ENCODE measurements at regions not wholly inside any gene's neighbourhood (a gene's known extent, or its start where the extent isn't known, plus 50 kb on each side); places are given as distances from the start of the nearest gene placed in this dataset.

DNA sequence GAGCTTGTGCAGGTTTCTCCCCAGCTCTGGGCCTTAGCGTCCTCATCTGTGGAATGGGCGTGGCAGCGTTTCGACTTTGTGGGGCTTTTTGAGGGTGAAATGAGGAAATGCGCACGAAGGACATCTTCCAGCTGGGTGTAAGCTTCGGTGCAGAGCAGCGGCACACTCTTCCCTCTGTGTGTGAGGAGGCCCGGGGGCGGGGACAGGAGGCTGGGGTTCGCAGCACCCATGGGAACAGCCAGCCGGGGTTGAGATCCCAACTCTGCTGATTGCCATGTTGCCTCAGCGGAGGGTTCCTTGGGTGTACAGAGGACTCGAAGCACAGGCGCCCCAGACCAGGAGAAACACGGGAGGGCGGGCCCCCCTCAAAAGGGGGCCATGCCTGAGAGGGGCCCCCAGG, 265.6 kb downstream of the NSG2 start:
- no peak for DNase-seq (ENCODE audit: low spot score)

DNA sequence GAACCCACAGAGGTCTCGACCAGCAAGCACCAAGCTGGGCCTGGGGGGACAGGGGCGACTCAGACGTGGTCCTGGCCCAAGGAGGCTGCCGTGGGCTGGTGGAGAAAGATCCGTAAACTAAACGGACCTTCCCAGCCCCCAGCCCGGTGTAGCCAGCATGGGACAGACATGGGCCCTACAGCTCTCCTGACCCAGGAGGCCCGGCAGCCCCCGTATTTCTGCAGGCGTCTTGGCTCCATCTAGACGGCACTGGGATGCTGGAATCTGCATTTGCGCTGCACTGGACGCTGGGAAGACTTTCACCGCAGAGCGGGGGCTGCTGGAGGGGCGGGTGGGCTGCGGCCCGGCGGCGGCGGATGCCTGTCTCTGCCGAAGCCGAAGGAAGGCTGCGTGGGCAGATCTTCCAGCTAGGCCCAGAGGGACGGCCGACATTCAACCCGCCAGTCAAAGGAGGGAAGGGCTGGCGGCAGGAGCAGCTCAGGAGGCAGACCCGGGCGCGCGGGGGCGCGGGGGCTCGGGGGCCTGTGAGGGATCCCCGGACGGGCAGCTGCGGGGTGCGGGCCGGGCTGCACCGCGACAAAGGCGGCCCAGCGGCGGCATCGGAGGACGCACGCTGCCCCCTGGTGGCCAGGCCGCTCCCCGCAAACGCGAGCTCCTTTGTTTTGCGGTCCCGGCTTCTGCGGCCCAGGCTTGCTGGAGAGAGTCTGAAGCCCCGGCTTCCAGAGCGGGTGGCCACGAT, 266.2 kb downstream of the NSG2 start:
- peak; percentile 94 for DNase-seq (ENCODE audit: low spot score)

DNA sequence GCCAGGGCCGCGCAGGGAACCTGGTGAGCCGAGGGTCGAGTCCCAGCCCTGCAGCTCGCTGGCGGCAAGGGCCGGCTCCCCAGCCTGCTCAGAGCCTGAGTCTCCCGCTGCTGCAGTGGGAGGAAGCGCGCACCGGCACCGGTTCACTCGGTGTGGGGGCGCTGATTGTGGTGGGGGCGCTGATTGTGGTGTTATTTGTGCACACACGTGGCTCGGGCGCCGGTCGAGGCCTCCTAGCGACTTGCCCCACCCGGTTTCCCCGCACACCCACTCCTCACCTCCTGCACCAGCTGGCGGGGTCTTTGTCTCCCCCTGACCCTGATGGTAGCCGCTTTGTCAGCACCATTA, 266.7 kb downstream of the NSG2 start:
- DNase-seq (ENCODE audit: low spot score), result no peak

DNA sequence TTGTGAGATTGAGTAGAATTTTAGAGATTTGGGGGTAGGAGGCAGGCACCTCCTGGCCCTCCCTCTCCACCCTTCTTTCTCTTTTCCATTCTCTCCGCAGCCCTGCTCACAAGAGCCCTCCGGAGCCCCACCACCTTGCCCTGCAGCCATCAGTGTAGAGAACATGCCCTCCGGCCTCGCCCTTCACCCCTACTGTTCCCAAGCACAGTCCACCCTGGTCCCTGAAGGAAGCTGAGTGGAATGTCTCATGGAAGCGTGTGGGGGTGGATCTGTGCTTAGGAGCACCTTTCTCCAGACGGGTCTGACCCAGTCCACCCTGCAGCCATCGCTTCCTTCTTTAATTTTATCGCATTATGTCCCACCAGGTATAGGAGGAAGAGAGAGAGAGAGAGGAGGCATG, 267.1 kb downstream of the NSG2 start:
- DNase-seq (ENCODE audit: low spot score), result no peak

DNA sequence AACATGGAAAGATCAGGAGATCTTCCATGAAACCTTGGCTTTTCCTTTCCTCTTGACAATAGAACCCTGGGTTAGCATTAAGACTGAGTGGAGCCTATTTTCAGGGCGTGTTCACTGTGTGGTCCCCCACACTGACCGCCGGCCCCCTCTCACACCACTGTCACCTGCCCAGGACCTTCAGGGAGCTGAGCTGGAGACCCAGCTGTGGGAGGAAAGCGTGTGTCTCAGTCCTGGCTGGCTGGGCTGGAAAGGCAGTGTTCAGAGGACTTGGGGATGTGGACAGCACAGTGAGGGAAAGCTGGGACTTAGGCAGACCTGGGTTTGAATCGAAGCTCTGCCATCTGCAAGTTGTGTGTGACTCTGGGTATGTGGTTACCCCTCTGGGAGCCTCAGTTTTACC, 268.1 kb downstream of the NSG2 start:
- no peak for DNase-seq (ENCODE audit: low spot score)

DNA sequence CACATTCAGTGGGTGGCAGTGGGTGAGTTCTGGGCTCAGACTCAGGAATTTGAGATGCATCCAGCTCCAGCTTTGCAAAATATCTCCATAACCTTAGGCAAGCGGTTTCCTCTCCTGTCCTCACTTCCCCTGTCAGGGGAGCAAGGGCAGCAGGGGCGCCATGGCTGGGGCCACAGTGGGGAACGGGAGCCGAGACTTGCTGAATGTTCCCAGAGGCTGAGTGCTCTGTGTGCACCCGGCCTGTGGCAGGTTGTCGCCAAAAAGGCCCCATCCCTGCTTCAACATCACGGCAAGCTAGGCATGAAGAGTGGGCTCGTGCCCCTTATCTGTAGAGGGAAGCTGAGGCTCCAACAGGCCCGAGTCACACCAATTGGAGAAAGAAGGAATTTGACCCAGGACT, 268.8 kb downstream of the NSG2 start:
- DNase-seq (ENCODE audit: low spot score), result no peak

DNA sequence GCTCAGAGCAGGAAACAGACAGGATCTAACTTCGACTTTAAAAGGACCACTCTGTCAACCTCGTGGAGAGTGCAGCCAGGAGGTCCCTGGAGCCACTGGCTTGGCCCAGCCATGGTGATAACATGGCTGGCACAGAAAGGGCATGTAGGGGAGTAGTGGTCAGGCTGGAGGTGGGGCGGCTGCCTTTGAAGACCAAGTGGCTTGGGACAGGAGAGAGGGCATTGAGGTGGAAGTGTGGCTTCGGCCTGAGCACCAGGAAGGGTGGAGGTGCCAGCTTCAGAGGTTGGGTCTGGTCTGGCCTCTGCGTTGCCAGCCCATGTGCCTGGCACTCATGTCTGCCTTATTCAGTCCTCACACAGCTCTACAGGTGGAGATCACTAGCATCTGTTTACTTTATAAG, 270.0 kb downstream of the NSG2 start:
- no peak for DNase-seq (ENCODE audit: low spot score)

DNA sequence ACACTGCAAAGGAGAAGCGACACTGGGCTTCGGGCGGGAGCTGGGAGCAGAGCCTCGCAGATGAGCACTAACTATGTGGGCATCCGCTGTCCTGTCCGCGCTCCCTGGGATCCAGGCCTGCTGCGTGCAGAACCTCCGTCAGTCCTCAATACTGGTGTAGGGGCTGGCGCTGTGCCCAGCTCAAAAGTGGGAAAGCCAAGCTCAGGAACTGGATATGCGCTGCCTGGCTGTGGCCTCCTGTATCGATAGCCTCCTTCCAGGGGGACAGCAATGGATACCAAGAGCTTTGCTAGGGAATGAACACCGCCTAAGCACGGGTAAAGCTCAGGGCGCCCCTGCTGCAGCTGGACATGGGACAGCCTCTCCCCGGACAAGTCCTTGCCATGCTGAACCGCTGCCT, 270.4 kb downstream of the NSG2 start:
- no peak for DNase-seq (ENCODE audit: low spot score)

DNA sequence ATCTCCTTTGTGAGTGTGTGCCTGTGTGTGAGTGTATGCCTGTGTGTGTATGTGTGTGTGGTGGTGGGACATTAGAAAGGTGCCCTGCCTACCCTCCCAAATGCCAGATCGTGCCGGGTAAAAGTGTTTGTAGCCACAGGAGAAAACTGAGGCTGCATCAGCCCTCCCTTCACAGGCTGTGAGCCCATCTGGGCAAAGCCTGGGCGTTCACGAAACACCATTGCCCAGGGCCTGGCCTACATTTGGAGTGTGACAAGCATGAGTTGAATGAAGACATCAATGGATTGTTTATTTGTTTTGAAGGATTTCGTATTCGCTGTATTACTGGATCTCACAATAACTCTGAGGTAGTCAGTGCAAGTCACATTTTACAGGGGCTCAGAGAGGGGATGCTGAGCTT, 270.8 kb downstream of the NSG2 start:
- DNase-seq (ENCODE audit: low spot score), result no peak

DNA sequence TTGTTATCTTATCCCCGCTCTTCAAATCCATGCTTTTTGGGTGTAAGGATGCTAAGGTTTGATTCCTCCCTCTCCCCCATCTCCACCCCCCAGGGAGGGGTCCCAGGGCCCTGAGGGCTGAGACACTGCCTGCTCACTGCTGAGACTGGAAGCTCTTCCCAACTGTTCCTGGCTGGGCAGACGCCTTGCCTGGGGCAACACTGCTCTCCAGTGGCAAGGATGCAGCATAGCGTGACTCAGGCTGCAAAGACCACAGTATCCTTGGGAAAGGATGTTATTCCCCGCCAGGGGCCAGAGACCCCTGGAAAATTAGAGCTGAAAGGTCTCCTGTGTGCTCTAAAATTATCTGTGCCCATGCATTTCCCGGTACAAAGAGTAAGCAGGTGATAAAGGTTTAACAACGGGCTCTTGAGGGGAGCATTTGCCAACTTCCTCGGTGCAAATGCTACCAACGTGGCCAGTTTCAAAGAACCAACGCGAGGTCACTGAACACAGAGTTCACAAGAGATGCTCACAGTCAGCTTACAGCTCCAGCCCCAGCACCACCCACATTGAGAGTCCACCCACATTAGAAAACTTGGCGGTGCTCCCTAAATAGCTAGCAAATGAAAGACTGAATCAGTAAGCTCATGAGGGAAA, 271.9 kb downstream of the NSG2 start:
- peak; percentile 84 for DNase-seq (ENCODE audit: low spot score)

DNA sequence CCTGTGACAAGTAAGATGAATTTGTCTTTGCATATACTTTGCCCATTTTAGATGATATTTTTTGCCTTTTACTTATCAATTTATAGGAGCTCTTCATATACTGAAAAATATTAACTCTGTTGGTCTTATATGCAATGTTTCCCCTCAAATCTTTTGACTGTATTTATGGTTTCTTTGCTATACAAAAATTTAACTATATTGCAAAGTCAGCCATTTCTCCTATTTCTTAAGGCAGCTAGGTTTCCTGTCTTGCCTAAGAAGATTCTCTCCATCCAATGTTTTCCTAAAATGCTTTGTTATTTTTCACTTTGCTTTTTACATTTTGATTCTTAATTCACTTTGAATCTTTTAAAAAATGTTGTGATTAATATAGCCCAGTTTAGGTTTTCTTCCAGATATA, 273.1 kb downstream of the NSG2 start:
- no peak for DNase-seq (ENCODE audit: low spot score)

DNA sequence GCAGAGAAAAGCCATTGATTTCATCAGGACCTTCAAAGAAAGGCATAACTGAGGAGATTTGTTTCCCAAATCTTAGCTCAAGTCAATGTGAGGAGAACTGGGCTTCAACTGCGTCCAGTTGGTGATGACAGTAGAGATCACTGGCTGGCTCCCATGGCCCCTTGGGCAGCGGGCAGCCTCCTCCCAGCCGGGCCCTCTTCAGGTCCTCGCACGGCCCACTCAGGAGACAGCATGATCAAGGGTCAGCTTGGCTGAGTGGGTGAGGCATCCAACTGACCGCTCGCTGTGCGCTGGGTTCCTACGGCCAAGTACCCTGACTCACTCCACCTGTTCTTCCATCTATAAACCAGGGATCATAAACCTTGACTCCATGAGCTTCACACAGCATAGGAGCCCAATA, 274.0 kb downstream of the NSG2 start:
- no peak for DNase-seq (ENCODE audit: low spot score)

DNA sequence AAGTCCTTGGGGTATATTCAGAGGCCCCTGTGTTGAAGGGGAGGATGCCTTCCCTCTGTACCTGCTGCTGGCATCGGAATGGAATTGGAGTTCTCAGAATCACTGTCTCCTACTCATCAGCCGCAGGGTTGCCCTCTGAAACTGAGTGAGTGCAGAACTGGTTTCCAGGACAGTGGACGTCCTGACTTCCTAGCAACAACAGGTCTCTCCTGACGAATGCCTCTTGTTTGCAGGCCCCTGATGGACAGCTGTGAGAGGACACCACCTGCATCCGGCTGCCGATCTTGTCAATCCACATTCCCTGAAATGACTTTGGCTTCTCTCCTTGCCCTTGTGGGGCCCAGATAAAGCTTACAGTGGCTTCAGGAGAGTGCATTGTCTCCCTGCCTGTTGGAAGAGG, 274.5 kb downstream of the NSG2 start:
- DNase-seq (ENCODE audit: low spot score), result no peak

DNA sequence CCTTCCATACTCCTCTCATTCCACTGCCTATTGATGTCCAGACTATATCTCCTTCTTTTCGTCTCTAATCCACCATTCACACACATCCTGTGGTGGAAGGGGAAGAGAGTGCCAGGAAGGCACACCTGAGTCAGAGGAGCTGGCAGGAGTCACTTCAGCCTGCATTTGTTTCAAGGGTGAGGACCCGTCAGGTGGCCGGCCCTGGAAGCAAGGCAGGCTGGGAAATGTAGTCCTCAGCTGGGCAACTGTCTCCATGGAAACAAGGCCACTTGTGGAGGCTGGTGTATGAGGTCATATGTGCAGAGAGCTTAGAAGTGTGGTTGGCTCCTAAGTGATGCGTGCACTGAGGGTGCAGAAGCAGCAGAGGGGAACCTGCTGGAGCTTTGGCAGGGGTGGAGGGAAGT, 278.4 kb downstream of the NSG2 start:
- peak; percentile 55 for DNase-seq (ENCODE audit: low spot score)

DNA sequence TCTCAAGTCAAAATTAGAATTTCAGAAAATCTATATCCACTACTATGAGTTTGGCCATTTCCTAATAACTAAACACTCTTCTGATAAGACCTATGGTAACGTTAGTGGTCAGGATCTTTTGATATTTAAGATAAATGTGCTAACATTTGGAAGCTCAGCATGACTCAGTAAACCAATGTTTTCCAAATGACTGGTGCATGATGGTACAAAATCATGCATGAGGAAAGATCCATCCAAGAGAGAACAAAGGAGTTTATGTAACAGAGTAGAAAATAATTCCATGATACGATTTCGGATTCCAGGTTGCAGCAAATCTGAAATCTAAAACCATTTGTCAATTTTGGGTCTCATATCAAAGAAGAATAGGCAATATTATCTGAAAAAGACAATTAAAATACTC, 279.2 kb downstream of the NSG2 start:
- DNase-seq (ENCODE audit: low spot score), result no peak

DNA sequence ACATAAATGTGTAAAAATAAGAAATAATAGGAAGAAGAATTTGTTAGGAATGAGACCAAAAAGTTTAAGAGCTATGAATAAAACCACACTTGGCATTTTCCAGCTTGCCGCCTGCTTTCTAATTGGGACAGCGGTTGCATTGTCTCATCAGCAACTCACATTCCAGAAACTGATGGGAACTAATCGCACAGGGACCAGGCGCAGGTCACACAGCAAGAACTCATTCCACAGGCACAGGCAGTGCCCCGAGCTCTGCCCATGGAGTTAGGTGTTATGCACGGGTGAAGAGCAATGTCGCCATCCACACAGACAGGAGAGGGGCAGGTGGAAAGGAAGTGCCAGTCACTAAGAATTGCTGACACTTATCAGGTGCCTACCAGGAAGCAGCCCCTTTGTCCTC, 279.9 kb downstream of the NSG2 start:
- DNase-seq (ENCODE audit: low spot score), result no peak

DNA sequence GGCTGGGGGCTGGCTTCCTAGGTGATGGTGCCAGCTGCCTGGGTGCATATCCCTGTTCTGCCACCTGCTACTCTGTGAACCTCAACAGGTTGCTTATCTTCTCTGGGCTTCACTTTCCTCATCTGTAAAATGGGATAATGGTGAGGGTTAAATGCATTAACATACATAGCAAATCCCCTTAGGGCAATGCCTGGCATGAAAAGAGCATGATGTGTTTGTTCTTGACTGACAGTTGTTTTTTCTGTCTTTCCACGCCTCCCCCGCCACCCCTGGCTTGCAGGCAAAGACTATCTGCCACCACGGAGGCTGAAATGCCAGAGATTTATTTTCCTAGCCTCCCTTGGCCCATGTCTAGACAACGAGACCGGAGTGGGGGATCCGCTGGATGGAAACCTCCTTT, 280.5 kb downstream of the NSG2 start:
- DNase-seq (ENCODE audit: low spot score), result no peak

DNA sequence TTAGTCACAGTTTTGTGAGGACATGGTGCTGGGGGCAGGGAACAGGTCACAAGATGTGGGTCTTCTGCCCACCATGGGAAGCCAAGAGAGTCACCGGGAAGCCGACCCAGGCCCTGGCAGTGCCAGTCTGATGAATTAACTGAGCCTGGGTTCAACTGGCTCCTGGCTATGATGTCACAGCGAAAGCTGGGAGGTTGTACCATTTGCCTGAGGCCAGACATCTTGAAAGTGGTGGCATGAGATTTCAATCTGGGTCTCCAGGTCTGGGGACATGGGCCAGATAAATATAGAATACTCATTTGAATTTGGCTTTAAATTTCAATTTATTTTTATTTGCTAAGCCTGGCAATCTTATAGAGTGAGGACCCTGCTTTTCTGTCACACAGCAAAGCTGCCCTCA, 280.9 kb downstream of the NSG2 start:
- DNase-seq (ENCODE audit: low spot score), result no peak

DNA sequence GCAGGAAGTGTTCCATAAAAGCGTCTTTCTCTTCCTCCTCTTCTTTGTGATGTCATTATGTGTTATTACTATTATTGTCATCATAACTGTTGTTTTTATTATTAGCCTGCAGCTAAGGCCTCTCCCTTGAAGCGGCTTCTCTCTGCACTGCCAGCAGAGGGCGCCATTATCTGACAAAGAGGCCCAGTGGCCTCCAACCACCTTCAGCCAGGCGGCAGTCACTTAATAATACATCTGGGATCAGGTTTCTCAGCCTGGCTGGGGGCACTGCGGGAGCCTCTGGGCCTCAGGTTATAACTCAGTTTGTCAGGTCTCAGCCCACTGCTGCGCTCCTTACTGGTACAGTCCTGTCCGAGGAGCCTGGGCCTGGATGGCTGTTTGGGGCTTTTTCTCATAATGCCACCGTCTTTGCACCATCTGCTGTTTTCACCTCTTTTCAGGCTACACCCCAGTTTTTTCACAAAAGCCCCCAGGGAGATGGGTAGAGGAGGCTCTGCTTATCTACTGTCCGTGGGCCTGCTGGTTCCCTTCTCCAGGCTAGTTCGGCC, 281.9 kb downstream of the NSG2 start:
- DNase-seq (ENCODE audit: low spot score), result peak; percentile 85

DNA sequence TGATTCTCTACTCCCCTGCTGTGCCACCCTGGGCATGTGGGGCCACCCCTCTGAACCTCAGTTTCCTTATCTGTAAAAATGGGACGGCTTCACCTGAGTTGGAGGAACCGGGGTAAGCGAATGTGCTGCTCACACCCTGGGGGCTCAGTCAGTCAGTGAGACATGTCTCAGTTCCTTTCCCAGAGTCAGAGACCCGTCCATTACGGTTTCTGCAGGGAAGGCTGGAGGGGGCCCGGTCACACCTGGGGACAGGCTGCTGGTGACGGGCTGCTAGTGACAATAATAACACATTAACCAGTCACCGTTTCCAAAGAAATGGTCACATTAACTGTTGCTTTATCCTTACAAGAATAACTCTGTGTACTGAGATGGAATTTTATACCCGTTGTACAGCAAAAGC, 282.4 kb downstream of the NSG2 start:
- no peak for DNase-seq (ENCODE audit: low spot score)

DNA sequence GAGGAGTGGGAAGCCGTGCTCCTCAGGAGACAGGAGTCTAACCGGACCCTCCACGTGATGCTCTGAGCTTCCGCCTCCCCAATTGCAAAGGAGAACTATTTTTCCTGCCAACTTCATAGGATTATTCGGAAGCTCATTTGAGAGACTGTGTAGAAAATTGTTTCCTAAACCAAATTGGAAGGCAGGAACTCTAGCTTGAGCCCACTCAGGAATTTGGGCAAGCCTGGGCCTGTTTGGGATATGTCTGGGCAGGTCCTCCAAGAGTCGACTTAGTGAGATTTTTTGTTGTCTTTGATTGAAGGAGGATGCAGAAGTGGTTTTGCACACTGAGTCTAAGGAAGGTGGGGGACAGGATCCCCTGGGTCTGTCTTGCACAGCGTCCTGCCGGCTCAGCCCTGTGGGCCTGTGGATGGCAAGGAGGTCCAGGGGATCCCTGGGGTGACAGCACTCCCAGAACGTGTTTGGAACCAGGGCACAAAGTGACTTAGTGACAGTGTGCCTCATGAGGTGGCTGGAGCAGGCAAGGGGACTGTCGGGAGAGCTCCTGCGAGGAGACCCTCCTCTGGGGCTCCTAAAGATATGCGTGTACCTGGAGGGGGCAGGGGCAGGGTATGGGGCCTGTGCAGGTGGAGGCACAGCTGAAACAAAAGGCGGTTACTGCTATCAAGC, 283.3 kb downstream of the NSG2 start:
- DNase-seq (ENCODE audit: low spot score), result no peak

DNA sequence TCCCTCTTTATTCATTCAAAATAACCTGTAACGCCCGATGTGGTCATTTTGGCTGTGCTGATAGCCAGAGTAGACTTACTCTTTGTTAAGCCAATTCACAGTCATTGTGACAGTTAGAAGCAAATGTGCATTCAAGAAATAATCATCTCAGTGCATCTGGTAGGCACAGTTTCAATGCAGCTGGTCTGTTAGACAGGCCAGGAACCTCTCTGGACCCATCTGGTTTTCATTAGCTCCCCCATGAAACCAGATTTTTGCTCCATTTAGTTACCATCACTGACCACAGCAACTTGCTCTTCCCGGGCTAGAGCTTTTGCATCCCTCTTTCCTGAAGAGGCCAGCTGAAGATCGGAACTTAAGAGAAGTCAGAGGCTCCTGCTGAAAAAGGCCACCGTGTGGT, 284.2 kb downstream of the NSG2 start:
- no peak for DNase-seq (ENCODE audit: low spot score)

DNA sequence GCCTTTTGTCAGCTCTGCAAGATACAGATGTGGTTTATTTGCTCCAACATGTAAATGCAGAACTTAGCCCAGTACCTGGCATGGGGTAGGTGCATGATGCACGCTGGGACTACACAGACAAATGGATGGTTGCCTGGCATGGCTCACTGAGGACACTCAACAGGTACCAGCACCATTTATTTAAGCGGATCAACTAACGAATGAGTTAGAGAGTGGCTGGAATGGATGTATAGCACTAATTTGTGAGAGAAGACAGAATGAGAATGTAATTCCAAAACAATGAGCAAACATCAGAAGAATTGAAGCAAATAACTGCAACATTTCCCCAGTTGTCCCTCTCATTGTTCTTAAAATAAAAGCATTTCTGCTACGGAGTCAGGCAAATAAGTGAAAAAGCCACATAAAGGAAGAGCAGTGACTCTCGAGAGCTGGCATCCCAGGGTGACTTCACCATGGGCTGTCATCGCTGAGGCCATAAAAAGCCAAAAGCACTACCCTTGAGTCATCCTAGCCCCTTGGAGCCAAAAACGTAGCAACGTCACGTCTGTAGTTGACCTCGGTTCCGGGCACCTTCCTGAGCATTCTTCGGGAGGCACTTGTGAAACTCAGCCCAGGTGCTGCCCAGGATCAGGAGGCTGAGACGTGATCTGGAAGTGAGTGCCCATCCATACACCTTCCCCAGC, 290.3 kb downstream of the NSG2 start:
- no peak for DNase-seq (ENCODE audit: low spot score)

Data from D341Med (cell line).